Retina (tissue), 1 donor: ENCODE measurements at regions not wholly inside any gene's neighbourhood (a gene's known extent, or its start where the extent isn't known, plus 50 kb on each side); places are given as distances from the start of the nearest gene placed in this dataset.

Source experiments
- DNase-seq: peaks from one replicate; pipeline ENCODE4 v3.0.0-alpha.2; 2016

DNA sequence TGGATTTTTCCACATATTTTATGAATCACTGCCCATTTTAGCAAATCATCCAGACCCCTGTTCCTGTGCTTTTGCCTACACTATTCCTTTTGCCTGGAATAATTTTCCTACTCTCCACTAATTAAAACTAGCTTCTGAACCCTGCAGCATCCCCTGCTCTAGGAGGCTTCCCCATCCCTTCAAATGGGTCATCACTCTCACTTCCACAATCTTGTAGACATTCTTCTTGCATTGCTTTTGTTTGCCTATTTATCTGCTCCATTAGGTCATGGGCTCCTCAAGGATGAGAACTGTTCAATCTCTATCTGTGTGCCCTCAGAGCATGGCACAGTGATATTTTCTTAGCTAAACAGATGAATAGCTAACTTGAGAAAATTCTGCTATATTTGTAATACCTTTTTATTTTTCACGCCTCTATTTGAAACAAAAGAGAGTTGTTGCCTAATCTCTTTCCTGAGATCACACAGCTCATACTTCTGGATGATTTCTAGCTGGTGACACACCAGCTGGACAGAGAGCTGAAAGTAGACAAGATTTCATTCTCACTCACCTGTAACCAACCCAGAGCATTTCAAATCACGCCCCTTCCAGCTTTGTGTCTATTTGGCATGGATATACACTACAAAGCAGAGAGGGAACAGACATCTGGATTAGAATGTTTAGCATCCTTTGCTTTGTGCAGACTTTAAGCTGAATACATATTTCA is 466.0 kb downstream of the FOXO1 start:
- no peak for DNase-seq

DNA sequence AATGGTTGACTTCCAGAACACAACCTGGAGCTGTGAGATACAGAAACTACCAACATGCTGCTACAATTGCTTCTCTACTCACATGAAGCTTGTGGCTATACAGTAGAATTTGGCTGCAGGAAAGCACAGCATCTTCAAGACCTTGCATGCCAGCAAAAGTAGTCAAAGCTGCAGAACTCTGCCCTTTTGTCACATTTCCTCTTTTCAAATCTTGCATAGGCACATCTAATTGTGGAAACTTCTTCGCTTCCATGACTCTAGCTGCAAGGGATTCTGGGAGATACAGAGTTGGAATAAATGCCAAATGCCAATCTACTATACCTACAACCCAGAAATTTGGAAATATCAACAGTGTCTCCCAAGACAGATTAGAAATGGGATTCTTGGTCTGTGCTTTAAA is 462.2 kb downstream of the FOXO1 start:
- DNase-seq = no peak

DNA sequence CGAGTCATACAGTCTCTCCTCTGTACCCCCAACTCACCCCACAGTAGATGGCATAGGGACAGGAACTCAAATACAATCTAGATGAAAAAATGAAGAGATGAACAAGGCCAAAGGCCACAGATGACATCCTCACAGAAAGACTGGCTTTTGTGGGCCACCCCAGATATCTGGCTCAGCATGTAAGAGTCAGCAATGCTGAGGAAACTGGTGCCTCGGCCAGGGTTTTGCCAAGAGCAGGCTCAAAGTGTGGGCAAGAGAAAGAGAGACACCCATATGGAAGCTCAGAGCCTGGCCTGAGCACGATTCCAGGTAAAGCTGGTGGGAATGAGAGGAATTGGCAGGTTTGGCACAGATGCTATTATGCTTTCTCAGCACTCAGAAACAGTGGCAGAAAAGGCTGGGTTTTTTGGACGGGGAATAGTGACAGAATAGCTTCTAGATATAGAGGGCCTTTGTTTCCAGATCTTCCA is 460.6 kb downstream of the FOXO1 start:
- no peak for DNase-seq

DNA sequence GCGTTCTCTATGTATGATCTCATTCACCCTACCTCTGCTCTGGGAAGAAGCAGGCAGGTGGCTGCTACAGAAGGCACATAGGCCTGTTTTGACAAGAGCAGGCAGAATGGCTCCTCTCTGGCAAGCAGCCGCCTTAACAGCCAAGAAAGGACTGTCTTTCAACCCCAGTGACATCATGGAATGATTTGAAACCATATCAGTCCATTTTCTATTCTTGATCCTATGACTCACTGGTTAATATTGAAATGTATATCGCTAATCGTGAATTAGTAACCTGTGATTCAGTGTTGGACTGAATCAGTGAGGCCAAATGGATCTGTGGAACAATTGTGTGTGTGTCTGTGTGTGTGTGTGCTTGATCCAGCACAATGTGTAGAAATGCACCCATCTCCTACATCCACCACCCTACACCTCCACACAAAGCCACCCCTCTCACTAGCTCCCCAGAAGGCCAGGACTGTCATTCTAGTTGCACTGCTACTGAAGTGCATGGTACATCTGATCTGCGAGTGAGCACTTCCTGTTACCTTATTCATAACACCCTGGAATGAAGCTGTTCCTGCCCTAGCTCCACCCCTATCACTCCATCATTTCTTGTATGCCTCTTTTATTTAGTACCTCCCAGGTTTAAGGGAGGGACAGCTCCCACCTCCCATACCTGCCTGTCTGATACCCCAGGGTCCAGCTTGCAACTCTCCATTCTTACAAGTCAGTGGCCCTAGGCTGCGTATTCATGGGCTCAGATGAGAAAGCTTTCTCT is 460.0 kb downstream of the FOXO1 start:
- no peak for DNase-seq

DNA sequence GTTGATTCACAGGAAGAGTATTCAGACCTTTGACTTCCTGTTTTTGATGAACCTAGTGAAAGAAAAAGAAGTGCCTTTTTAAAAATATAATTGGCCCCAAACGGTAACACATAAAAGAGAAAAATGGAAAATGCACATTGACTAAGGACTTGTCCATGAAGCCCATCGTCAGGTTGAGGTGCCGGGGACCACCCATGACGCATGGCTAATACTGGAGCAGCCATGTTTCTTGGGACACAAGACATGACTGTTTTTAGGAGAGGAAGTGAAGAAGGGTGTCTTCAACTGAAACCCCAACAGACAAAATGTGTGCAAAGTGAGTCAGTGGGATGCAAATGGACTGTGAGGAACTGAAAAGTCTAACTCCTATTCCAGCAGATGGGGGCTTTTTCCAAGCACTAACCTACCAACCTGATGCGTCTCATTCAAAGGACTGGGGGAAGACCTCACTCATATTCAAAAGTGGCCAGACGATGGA is 459.4 kb downstream of the FOXO1 start:
- DNase-seq = no peak

DNA sequence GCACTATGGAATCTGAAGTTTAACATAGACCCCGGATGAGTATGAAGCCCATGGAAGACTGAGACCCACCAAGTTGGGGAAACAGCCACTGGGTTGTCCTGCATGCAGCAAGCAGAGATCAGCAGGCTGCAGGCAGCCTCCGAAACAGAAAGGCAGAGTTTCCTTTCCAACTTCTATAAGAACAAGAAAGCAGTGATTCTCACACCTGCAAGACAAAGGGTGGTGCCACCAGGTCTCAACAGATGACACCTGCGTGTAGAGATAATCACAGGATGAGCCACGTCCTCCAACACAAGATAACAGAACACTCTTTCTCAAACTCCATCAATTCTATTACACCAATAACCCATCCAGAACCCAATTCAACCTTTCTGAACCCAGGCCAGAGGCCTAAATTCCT is 457.9 kb downstream of the FOXO1 start:
- no peak for DNase-seq

DNA sequence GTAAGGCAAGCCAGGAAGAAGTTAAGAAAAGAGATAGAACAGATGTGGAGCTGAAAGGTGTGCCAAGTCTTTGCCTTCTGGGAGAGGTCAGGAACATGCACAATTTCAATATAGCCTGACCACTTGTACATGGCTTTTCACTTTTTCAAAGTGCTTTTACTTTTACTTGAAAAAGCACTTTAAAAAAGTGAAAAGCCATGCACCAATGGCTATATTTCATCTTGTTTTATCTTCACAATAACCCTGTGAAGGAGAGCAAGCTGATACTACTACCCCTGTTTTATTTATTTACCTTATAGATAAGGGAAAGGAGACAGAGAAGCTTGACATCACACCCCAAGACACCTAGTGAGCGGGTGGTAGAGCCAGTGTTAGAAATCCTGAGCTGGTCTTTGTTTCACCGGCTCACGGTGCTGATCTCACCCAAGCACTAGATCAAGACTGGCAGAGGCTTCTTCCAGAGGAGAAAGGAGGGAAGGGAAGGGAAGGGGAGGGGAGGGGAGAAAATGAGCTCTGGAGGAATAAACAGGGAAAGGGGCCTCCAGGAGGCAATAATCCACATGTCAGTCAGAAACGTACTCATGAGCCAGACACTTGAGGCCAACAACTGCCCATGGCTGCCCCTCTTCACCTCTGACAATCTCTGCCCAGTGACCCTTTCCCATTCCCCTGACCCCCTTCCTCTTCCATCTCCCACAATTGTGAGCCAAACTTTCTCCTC is 455.4 kb downstream of the FOXO1 start:
- DNase-seq = no peak

DNA sequence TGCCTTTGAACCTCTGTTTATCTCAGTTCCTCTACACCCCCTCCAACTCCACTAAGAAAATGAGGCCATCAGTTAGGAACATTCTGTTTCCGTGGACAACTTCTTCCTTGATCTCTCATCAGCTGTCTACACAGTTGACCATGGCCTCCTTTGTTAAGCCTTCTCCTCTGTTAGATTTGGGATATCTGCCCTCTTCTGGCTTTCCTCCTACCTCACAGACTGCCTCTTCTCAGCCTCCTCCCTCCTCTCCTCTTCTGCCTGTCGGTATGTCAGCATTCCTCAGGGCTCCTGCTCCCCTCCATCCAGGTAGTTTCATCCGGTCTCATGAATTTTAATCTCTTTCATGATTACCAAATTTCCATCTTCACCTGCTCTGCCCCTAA is 454.9 kb downstream of the FOXO1 start:
- no peak for DNase-seq

DNA sequence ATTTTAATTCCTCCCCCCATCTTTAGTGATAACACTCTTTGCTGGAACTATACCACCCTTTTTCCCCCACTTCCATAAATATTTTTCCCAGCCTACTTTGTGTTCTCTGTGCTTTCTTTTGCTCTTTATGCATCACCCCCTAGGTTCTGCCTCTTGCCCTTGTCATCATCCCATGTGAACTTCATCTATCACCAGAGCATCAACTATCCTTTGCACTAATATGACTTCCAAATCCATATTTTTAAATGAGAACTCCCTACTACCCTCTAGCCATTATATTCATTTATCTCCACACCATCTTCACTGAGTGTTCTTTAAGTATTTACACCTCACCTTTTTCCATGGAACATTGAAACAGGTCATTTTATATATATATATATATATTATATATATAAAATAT is 452.7 kb downstream of the FOXO1 start:
- DNase-seq = no peak

DNA sequence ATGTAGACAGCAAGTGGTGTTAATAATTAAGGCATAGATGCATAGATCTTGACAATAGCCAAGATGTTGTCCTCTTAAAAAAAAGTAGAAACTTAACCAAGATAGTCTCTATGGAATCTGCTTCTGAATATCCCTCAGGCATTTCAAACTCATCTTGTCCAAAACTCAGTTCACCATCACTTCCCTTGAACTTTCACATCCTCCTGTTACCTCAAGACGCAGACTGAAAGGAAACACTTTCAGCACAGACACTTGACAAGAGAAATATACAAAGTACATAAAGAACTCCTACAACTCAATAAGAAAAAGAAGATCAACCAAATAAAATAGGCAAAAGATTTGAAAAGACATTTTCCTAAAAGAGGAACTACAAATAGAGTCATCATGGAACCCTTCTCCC is 451.1 kb downstream of the FOXO1 start:
- no peak for DNase-seq

DNA sequence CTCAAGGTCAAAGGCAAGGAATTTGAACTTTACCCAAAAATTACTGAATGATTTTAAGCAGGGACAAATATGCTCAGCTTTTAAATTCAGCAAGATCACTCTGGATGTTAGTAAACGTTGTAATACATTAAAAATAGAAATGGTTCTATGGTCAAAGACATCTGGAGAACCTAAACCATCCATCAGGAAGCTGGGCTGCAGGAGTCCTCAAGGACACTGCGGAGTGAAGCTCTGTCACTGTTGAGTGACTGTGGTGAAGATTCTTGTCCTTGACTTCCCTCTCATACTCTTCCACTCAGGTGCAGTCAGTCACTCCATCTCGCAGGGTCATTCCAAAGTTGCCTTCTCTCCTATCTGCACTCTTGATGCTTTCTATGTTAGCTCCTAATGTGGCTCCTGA is 450.7 kb downstream of the FOXO1 start:
- DNase-seq = no peak

DNA sequence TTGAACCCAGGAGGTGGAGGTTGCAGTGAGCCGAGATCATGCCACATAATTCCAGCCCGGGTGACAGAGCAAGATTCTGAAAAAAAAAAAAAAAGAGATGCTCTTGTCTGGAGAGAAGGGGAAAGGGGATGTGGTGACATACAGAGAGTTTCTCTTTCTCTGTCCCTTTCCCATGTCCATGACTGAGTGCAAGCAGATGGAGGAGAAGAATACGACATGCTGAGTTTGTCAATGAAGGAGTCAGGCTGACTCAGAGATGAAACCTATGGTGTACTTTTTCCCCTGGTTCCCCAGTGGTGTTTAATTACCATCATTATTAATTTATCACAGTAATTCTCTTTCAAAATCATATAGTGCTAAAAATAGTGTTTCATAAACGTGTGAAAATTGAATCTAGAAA is 448.8 kb downstream of the FOXO1 start:
- DNase-seq = no peak

DNA sequence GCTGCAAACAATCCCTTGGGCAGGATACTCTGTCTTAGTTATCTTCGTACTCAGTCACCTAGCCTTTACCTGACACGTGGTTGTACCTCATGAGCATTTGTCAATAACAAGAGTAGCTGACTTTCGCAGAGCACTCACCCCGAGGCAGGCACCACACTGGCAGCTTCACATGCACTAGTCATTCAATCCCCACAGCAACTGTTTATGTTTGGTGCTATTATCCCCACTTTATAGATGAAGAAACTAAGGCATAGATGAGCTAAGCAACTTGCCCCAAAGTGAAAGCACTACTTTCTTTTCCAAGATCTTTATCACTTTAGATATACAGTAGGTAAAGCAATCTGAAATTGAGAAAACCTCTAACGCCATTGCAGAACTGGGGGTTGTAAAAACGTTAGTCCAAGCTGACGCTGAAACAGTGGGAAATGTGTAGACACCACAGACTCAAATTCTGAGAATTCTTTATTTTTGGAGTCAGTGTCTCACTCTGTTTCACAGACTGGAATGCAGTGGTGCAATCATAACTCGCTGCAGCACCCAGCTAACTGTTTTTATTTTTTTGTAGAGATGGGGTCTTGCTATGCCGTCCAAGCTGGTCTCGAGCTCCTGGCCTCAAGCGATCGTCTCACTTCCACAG is 446.0 kb downstream of the FOXO1 start:
- no peak for DNase-seq

DNA sequence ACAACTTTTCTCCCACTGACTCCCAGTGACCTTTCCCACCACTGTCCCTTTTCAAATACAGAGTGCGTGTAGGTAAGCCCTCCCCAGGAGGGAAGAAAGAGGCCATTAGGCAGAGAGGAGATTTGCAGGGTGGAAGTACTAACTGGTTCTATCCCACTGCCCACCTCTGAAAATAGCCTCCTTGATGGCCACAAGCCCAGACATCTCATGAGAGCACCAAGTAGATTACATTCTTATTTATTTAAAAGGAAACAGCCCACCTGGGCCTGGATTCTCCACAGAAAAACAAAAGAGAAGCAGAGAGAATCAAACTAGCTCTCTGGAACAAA is 445.3 kb downstream of the FOXO1 start:
- no peak for DNase-seq

DNA sequence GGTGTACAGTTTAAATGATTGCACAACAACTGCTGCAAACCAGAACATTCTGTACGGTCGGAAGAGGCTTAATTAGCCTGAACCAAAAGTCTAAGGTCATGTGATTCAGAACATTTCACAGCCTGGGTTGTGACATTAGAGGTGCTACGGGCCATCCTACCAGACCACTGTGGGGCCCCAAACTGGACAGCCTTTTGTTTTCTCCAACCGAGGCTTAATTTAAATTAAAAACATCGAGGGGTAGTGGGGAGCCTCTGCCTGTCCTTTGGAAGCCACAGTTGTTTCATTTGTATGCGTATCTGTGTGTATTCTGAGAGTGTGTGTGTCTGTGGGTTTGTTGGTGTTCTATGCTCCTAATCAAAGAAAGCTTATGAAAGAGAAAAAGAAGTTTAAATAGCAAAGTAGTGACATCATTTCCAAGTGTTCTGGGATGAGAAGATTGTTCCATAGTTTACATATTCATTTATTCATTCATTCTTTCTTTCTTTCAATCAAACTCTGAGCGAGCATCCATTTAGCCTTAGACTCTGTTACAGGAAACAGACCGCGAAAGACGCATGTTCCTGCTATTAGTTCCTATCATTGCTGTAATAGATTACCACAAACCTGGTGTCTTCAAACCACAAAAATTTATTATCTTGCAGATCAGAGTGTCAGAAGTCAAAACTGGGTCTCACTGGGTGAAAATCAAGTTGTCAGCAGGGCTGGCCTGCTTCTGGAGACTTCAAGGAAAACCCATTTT is 444.8 kb downstream of the FOXO1 start:
- no peak for DNase-seq

DNA sequence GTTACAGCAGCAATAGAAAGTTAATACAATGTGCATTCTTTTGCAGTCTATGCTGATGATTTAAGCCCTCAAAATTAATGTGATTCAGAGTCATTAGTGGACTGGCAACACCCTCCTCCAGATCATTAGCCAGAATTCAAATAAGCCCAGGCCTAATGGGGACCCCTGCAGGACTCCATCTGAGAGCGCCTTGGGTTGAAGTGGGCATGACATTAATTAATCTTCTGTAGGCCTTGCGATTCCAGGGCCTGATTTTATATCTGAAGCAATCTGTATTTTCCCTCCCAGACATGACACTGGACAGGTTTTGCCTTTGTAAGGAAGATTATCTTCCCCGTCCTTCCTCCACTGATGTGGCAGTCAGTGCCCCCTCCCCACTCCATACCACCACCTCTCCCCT is 442.9 kb downstream of the FOXO1 start:
- DNase-seq = peak; percentile 40

DNA sequence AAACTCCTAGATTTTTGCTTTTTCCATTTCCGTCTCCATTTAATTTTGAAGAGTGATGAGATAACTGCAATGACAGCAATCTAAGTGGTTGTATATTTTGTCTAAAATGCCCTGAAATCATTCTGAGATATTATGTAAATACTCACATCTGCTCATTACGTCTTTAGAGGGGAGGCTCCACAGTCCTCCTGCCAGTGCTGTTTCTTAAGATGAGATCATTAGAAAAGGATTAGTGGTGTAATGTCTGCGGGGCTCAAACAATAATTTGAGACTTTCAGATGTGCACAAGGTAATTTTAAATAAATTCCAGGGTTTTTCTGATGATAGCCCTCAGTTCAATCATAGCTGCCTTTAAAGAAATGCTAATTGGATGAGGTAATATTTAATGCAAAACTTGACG is 437.9 kb downstream of the FOXO1 start:
- no peak for DNase-seq

DNA sequence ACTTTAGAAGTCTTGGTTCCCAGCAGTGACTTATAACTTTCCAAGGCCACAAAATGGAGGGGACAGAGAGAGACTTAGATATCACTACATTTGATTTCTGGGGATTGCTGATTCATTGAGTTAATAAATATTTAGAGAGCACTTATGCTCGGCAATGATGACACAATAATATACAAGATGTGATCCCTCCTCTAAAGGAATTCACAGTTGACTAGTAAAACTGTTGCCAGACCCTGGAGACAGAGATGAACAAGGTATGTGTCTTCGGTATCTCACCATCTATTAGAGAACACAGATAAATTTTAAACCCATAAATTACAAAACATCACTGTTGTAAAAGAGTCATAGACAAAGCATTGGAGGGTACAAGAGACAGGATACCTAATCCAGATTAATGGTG is 437.5 kb downstream of the FOXO1 start:
- no peak for DNase-seq

DNA sequence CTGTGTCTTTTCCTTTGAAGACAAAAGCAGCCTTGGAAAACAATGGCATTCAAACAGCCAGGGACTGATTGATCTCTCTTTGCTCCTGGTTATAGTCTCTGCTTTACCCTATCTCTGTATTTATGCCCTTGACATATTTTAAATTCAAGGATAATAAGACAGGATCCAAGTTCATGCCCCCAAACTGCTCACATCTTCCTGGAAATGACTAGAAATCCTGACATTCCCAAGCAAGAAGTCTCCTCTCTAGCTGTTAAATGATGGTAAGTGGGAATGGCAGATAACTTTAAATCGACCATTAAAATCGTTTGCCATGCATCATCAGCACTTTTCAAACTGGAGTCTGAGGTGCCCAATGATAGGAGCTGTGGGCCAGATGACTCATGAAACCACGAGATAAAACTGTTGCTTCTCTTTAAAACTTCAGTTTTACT is 435.6 kb downstream of the FOXO1 start:
- DNase-seq = peak; percentile 46

DNA sequence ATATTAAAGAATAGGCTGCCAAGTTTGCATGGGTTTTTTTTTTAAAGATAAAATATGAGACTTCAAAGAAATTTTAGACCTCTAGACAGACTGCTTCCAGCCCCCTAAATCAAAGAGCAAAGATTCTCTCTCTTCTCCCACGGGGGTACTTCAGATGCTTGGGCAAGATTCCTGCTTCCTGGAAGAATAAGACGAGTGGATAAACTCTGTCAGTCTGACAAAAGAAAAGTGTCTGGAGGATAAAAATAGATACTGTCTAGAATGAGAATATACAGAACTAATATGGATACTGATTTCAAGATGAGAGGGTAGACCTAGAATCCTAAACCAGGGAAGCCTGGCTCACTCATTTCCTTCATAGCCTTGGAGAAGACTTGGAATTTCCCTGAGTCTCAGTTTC is 435.1 kb downstream of the FOXO1 start:
- no peak for DNase-seq

DNA sequence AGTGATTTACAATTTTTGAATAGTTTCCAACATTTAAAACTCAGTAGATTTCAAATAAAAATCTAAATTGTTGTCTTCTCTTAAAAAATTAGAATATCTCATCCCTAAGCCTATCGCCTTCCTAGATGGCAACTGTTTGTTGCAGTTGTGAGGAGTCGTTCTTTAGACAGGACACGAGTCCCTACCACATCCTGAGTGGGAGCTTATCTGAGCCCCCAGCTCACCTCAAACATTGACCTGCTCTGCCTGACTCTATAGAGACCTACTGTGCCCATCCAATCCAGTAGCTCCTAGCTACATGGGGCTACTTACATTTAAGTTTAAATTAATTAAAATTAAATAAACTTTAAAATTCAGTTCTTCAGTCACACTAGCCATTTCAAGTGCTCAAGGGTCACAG is 434.7 kb downstream of the FOXO1 start:
- no peak for DNase-seq

DNA sequence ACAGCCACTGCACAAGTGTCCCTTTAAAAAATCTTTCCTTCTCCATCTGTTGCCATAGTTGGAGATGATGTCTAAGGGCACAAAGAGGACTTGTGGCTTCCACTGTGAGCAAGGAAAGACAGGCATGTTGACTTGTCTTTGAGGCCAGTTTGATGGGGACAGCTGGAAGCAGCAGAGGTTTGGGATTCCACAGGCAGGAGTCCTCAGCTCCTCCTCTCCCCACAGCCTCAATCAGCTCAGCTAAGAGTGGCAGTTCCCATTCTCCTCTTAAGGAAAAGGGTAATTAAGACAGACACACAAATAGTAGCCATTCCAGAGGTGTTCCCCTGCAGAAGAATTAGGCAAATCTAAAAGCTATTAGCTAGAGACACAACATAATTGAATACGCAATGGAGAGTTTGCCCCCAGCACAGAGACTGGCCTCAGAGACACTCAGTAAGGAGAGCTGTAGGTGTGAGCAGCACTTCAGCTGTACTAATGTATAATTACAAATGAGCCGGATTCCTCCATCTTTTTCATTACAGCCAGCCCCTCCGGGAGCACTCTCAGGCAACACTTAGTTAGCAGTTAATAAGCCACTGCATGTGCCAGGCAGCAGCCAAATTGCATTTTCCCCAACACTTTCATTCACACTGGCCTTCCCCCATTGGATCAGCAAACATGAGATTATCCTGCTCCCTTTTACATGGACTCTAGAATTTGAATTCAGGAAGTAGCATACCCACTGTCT is 434.0 kb downstream of the FOXO1 start:
- no peak for DNase-seq
